AG09309 (cell line): ENCODE measurements at regions not wholly inside any gene's neighbourhood (a gene's known extent, or its start where the extent isn't known, plus 50 kb on each side); places are given as distances from the start of the nearest gene placed in this dataset.

Source experiments
- DNase-seq: peaks from one replicate; pipeline ENCODE4 v3.0.0-alpha.2; 2010; ENCODE audit warnings: low read depth
- H3K4me3 ChIP-seq: 2 replicates; pipeline ENCODE4 v1.5.1; 2011; ENCODE audit warnings: mild to moderate bottlenecking, low read depth, low read length, moderate library complexity; ENCODE audit not compliant: control insufficient read depth
- CTCF ChIP-seq: IDR thresholded peaks from 2 replicates; pipeline ENCODE4 v1.5.1; 2011; ENCODE audit warnings: mild to moderate bottlenecking, low read depth, low read length, inconsistent platforms; ENCODE audit not compliant: insufficient read depth, control insufficient read depth; ENCODE audit errors: missing control alignments

GRCh38 chr7:15802425-15802824 lies 115.9 kb upstream of the MEOX2 start:
- H3K4me3 ChIP-seq: no peak overlapping the region
- no peak for DNase-seq
- TF ChIP-seq CTCF: no peak

GRCh38 chr7:15801551-15801950 lies 115.1 kb upstream of the MEOX2 start:
- no peak for TF ChIP-seq CTCF
- peak; percentile 29 for DNase-seq
- H3K4me3 ChIP-seq: no peak overlapping the region

GRCh38 chr7:15801041-15801440 lies 114.6 kb upstream of the MEOX2 start:
- no peak for DNase-seq
- no peak overlapping the region for H3K4me3 ChIP-seq
- no peak for TF ChIP-seq CTCF

GRCh38 chr7:15798081-15798480 lies 111.6 kb upstream of the MEOX2 start:
- DNase-seq: no peak
- TF ChIP-seq CTCF: no peak
- no peak overlapping the region for H3K4me3 ChIP-seq

- H3K4me3 ChIP-seq: no peak overlapping the region
- TF ChIP-seq CTCF: no peak
- no peak for DNase-seq
Observed at GRCh38 chr7:15795393-15795792, 108.9 kb upstream of the MEOX2 start.

GRCh38 chr7:15794801-15795200 lies 108.3 kb upstream of the MEOX2 start:
- no peak overlapping the region for H3K4me3 ChIP-seq
- DNase-seq: no peak
- no peak for TF ChIP-seq CTCF

GRCh38 chr7:15784694-15785030 lies 98.2 kb upstream of the MEOX2 start:
- H3K4me3 ChIP-seq: no peak overlapping the region
- no peak for DNase-seq
- no peak for TF ChIP-seq CTCF
